GM21737 (cell line): ENCODE measurements at regions not wholly inside any gene's neighbourhood (a gene's known extent, or its start where the extent isn't known, plus 50 kb on each side); places are given as distances from the start of the nearest gene placed in this dataset.

Experiments used
- ATAC-seq: cut with Tn5 transposase; IDR thresholded peaks from one replicate; pipeline ENCODE4 v1.9.1; 2021; ENCODE audit warnings: mild to moderate bottlenecking, moderate library complexity; ENCODE audit not compliant: unreplicated experiment

DNA sequence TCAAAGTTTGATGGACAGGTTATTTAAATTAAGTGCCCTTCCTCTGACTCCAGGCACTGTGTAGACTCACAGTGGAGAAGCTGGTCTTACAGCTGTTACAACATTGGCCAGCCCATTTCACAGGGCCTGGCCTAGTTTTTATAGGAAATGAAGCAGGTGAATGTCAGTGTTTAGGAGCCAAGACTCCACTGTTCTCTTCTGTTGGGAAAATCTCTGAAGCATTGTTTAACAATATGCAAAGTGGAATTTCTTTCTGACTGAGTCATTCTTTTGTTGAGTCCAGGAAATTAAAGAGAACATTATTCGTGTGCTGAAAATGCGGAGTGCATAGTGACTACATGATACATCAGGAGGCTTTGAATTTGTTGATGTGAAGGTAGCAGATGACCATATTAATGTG, 64.7 kb downstream of the ARRDC4 start:
- no peak for ATAC-seq

DNA sequence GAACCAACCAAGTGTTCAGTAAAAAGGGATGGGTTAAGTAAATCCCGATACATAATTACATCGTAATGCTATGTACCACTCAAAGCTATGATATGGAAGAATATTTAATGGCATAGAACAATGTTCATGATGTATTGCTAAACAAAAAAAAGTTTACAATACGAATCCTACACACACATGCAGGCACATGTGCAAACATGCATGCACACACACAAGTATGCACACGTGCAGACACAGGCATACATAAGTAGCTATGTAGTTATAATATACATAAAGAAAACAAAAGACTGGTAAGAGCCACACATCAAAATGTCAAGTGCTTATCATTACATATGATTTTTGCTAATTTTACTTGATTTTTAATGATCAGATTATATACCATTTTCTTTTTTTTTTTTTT, 74.2 kb downstream of the ARRDC4 start:
- ATAC-seq = no peak

- no peak for ATAC-seq
Observed at GRCh38 chr15:98035134-98035533, 74.6 kb downstream of the ARRDC4 start.

- ATAC-seq = no peak
Observed at GRCh38 chr15:98035577-98036010, 75.1 kb downstream of the ARRDC4 start.

- ATAC-seq = no peak
Observed at GRCh38 chr15:98039596-98039995, 79.1 kb downstream of the ARRDC4 start.

DNA sequence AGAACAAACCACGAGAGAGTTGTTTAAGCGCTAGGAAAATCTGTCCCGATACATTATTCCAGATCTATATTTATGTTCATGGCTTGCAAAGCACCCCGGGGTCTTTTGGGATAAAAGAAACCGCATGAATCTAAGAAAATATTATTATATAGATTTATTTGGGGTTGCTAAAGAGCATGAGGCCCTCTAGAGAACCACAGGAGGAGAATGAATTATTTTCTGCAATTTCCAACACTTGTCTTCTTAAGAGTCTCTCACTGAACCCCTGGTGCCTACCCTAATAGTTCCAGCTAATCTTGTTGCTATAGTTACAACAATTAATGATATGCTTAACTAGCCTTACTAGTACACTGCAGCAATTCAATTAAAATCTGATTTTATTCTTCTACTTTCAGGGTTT, 79.6 kb downstream of the ARRDC4 start:
- no peak for ATAC-seq

- no peak for ATAC-seq
Observed at GRCh38 chr15:98043160-98044014, 82.9 kb downstream of the ARRDC4 start.

DNA sequence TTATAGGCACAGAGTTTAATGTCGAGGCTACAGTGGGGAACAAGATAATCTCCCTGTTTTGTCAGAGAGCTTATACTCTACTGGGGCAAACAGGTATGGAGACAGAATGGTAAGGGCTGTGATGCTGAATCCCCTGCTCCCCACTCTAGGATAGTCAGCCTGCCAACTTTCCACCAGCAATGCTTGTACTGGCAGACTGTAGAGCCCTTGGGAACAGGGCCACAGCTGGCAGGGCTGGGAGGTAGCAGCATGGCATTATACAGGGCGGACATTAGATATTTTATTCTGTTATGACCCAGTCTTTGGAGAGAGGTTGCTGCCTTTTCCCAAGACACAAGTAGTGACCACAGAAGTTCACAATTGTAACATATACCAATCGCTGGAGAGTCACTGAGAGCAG, 91.2 kb downstream of the ARRDC4 start:
- no peak for ATAC-seq

DNA sequence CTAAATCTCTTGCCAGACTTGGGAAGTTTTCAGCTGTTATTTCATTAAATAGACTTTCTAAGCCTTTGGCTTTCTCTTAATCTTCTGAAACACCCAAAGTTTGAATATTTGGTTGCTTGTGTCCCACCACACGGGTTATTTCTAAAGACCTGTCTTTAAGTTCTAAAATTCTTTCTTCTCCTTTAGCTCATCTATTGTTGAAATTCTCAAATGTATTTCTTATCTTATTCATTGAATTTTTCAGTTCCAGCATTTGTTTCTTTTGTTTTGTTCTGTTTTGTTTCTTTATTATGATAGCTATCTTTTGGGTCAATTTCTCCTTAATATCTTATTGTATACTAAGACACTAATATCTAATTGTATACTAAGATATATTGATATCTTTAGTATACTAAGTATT, 97.0 kb downstream of the ARRDC4 start:
- no peak for ATAC-seq

GRCh38 chr15:98062869-98063268, 102.4 kb downstream of the ARRDC4 start:
- no peak for ATAC-seq

GRCh38 chr15:98063315-98063714, 102.8 kb downstream of the ARRDC4 start:
- ATAC-seq = no peak

DNA sequence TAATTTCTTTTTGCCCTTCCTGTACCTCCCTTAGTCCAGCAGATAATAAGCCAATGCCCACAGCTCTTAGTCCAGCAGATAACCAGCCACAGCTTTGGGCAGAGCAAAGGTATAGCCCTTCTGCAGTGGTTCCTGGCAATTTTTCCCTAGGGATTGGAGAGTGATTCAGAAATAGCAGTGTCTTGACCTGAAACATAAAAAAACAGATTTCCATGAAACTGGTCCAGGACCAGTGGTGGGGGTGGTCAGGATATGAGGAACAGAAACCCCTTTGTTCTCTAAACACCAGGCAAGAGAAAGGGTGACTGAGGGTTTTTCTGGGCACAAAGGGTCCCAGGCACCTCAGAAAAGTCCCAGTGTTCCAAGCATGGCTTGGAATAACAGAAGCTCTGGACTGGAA, 103.4 kb downstream of the ARRDC4 start:
- no peak for ATAC-seq

DNA sequence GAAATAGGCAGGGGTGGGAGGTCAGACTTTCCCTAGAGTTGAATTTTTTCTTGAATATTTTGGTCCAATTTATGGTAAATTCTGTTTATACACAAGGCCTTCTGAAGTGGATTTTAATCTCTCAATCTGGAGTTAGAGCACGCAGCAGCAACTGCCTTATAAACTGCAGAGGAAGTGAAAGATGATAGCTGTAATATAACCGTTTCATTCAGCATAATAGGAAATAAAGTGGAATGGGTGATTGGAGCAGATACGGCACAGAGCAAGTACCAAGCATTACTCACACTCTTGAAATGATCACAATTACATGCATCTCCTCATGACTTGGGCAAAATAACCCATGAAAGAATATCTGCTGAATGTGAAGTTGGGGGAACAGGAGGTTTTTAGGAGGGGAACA, 106.8 kb downstream of the ARRDC4 start:
- no peak for ATAC-seq

DNA sequence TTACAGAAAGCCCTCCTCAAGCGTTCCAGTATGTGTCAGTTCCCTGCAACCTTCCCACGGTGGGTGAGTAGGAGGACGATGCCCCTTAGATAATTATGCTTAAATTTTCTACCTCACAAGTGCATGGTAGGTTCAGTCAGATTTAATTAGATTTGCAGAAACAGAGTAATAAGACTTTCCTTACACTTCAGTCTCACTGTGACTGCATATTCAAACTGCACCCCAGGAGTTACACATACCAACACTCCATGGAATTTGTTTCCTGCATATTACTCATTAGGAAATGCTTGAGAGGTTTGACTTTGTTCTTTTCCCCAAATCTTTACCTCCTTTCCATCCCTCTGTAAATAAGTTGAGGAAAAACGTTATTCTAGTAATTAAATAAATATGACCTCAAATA, 108.8 kb downstream of the ARRDC4 start:
- ATAC-seq = no peak

DNA sequence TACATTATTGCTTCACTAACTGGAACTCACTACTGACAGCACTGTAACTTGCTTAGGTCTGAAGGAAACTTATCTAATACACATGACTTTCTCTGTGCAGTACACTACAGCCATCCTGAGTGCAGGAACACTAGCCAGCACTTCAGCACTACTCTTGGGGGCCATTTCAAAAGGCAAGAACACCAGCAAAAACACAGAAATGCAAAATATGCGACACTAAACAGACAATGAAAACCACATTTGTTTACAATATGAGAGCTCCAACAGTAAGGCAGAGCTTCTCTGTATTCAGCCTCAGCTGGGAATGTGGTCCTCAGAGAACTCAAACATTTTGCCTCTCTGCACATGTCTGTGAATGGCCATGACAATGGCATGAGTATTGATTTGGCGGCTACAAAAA, 109.6 kb downstream of the ARRDC4 start:
- no peak for ATAC-seq

DNA sequence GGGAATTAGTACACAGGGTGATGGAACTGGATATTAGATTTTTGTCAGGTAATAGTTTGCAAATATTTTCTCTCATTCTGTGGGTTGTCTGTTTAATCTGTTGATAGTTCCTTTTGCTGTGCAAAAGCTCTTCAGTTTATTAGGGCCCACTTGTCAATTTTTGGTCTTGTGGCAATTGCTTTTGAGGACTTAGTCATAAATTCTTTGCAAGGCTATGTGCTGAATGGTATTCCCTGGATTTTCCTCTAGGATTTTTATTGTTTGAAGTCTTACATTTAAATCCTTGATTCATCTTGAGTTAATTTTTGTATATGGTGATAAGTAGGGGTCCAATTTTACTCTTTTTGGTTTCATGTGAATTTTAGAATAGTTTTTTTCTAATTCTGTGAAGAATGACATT, 111.3 kb downstream of the ARRDC4 start:
- ATAC-seq = no peak

DNA sequence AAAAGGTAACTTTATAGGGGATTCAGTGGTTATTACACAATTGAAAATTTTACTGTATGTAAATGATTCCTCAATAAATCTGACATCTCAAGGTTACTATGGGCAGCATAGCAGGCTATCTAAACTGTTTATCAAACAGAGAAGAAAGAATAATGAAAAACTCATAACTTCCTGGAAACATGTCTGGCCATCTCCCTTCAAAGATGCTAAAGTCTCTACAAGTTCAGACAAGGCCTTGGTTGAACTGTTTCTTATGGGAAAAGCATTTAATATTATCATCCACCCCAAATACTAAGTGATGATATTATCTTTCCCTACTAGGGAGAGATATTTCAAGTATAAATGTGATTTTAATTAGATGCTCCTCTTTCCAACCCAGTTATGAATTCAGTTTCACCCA, 114.9 kb downstream of the ARRDC4 start:
- no peak for ATAC-seq

- ATAC-seq = no peak
Observed at GRCh38 chr15:98076021-98076816, 115.7 kb downstream of the ARRDC4 start.

- no peak for ATAC-seq
Observed at GRCh38 chr15:98077186-98077585, 116.7 kb downstream of the ARRDC4 start.

DNA sequence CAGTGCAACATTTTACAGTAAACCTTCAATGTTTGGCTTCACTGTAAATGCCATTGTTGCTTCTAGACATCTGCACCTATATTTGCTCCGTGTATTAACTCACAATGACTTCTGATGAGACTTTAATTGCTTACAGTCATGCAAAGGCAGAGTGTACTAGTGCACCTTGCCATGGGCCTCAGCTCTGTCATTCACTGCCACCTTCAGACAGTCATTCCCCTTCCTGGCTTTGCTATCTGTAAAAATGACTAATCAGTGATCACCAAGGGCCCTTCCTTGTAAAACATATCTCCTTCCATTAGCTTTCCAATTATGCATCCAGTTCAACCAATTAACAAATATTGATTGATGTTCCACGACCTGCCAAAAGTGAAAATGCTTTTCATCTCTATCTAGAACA, 120.3 kb downstream of the ARRDC4 start:
- ATAC-seq = no peak

- no peak for ATAC-seq
Observed at GRCh38 chr15:98083203-98083910, 122.9 kb downstream of the ARRDC4 start.
